Osteoblast (primary cell): ENCODE measurements at regions not wholly inside any gene's neighbourhood (a gene's known extent, or its start where the extent isn't known, plus 50 kb on each side); places are given as distances from the start of the nearest gene placed in this dataset.

Experiments used
- DNase-seq: peaks from one replicate; pipeline ENCODE4 v3.0.0; 2011; ENCODE audit warnings: low spot score, mixed read lengths; ENCODE audit not compliant: insufficient read length; ENCODE audit errors: missing footprints
- H2AFZ ChIP-seq: 2 replicates; pipeline ENCODE4 v1.6.0; 2011; ENCODE audit warnings: mild to moderate bottlenecking, low read length
- H3K27ac ChIP-seq: 2 replicates; pipeline ENCODE4 v1.5.1; 2011; ENCODE audit warnings: mild to moderate bottlenecking, low read depth, low read length, moderate library complexity
- H3K27me3 ChIP-seq: 2 replicates; pipeline ENCODE4 v1.6.0; 2012; ENCODE audit warnings: mild to moderate bottlenecking, control low read depth, inconsistent platforms, low read length, moderate library complexity; ENCODE audit not compliant: insufficient read depth
- H3K36me3 ChIP-seq: 2 replicates; pipeline ENCODE4 v1.5.1; 2011; ENCODE audit warnings: mild to moderate bottlenecking, low read length, control low read depth, moderate library complexity; ENCODE audit not compliant: insufficient read depth
- H3K4me1 ChIP-seq: 2 replicates; pipeline ENCODE4 v1.5.1; 2011; ENCODE audit warnings: mild to moderate bottlenecking, low read length, control low read depth, moderate library complexity; ENCODE audit not compliant: insufficient read depth
- H3K4me2 ChIP-seq: 2 replicates; pipeline ENCODE4 v1.6.0; 2011; ENCODE audit warnings: mild to moderate bottlenecking, low read length; ENCODE audit not compliant: insufficient read depth
- H3K4me3 ChIP-seq: fragments of 200-600 bp; sonication (generic); 3 replicates; pipeline ENCODE4 v1.5.1; 2012; ENCODE audit warnings: mild to moderate bottlenecking, low read length, inconsistent platforms; ENCODE audit not compliant: insufficient read depth
- H3K79me2 ChIP-seq: 2 replicates; pipeline ENCODE4 v1.6.0; 2012; ENCODE audit warnings: mild to moderate bottlenecking, low read length, control low read depth, inconsistent platforms; ENCODE audit not compliant: insufficient read depth
- H3K9me3 ChIP-seq: 2 replicates; pipeline ENCODE4 v1.5.1; 2011; ENCODE audit warnings: low read depth, low read length, control low read depth
- H4K20me1 ChIP-seq: 2 replicates; pipeline ENCODE4 v1.6.0; 2012; ENCODE audit warnings: mild to moderate bottlenecking, low read length, control low read depth; ENCODE audit not compliant: insufficient read depth
- TF ChIP-seq, protein P1 (sequence below): IDR thresholded peaks from 2 replicates; pipeline ENCODE4 v1.5.1; 2011; ENCODE audit warnings: mild to moderate bottlenecking, low read depth, low read length, moderate library complexity; ENCODE audit errors: extremely low read depth

DNA sequence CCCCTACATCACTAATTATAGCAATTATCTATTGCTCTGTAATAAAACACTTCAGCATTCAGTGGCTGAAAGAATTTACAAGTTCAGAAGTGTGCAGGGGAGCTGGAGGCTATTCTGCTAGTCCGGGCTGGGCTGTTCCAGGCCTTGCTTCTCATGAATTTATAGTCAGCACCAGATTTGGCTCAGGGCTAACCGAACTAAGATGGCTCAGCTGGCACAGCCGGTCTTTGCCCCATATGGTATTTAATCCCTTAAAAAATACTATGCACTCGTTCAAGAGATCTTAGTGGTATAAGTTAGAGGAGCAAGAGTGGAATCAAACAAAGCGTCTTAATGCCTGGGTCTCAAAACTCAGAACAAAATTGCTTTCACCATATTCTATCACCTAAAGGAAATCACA, 932.9 kb downstream of the XPNPEP1 start:
- TF ChIP-seq, protein P1, sequence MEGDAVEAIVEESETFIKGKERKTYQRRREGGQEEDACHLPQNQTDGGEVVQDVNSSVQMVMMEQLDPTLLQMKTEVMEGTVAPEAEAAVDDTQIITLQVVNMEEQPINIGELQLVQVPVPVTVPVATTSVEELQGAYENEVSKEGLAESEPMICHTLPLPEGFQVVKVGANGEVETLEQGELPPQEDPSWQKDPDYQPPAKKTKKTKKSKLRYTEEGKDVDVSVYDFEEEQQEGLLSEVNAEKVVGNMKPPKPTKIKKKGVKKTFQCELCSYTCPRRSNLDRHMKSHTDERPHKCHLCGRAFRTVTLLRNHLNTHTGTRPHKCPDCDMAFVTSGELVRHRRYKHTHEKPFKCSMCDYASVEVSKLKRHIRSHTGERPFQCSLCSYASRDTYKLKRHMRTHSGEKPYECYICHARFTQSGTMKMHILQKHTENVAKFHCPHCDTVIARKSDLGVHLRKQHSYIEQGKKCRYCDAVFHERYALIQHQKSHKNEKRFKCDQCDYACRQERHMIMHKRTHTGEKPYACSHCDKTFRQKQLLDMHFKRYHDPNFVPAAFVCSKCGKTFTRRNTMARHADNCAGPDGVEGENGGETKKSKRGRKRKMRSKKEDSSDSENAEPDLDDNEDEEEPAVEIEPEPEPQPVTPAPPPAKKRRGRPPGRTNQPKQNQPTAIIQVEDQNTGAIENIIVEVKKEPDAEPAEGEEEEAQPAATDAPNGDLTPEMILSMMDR: no peak
- H3K27ac ChIP-seq: no peak overlapping the region
- no peaks in the 10 kb centered on the region for H3K79me2 ChIP-seq
- H3K4me3 ChIP-seq: no peak overlapping the region
- H3K4me2 ChIP-seq: no peak overlapping the region
- H3K27me3 ChIP-seq: no peaks in the 10 kb centered on the region
- no peak overlapping the region for H2AFZ ChIP-seq
- DNase-seq: no peak
- peaks cover 2% of the 10 kb centered on the region for H3K9me3 ChIP-seq
- H3K36me3 ChIP-seq: no peaks in the 10 kb centered on the region
- H3K4me1 ChIP-seq: no peaks in the 10 kb centered on the region
- no peaks in the 10 kb centered on the region for H4K20me1 ChIP-seq

DNA sequence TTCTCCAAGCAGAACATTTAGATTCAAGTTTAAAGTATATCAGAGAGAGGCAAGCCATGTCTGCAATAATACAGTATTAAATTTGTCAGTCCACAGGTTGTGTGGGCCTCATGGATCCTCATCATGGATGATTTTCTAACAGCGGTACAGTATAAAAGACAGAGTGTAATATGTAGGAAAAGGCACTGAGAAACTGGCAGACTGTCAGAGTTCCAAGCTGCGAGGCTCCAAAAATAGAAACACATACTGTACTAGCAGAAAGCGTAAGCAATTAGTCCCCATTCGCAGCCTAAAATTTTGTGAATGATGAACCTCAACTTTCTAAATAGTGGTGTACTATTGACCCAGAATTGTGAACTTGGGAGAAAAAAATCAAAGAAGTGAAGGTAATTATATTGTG, 933.3 kb downstream of the XPNPEP1 start:
- Histone ChIP-seq H3K27me3 (no peaks in the 10 kb centered on the region), H3K4me2 (no peak overlapping the region), H3K36me3 (no peaks in the 10 kb centered on the region), H3K4me1 (no peaks in the 10 kb centered on the region), H2AFZ (no peak overlapping the region), H4K20me1 (no peaks in the 10 kb centered on the region), H3K27ac (no peak overlapping the region), H3K4me3 (no peak overlapping the region), H3K9me3 (peaks cover 2% of the 10 kb centered on the region), H3K79me2 (no peaks in the 10 kb centered on the region)
- TF ChIP-seq, protein P1: no peak
- no peak for DNase-seq

- Histone ChIP-seq H3K9me3 (no peaks in the 10 kb centered on the region), H3K27ac (no peak overlapping the region), H2AFZ (no peak overlapping the region), H3K36me3 (no peaks in the 10 kb centered on the region), H3K27me3 (no peaks in the 10 kb centered on the region), H3K4me2 (no peak overlapping the region), H4K20me1 (no peaks in the 10 kb centered on the region), H3K79me2 (no peaks in the 10 kb centered on the region), H3K4me3 (no peak overlapping the region), H3K4me1 (no peaks in the 10 kb centered on the region)
- TF ChIP-seq, protein P1: no peak
- DNase-seq: no peak
Measured at GRCh38 chr10:108982159-108982558, 941.2 kb downstream of the XPNPEP1 start.

GRCh38 chr10:108980869-108981268, 942.4 kb downstream of the XPNPEP1 start:
- Histone ChIP-seq H4K20me1 (no peaks in the 10 kb centered on the region), H3K27me3 (no peaks in the 10 kb centered on the region), H3K4me2 (no peak overlapping the region), H3K79me2 (no peaks in the 10 kb centered on the region), H3K4me3 (no peak overlapping the region), H2AFZ (no peak overlapping the region), H3K27ac (no peak overlapping the region), H3K9me3 (no peaks in the 10 kb centered on the region), H3K4me1 (no peaks in the 10 kb centered on the region), H3K36me3 (no peaks in the 10 kb centered on the region)
- DNase-seq: no peak
- TF ChIP-seq, protein P1: no peak
